ENCODE measurements at regions not wholly inside any gene's neighbourhood (a gene's known extent, or its start where the extent isn't known, plus 50 kb on each side); places are given as distances from the start of the nearest gene placed in this dataset.
A peak's percentile ranks its signal among the peaks of the same experiment; 100 is the strongest.
"Not testable (repeated sequence)": the region's sequence is repeated elsewhere in the genome, so short reads cannot be mapped to it uniquely, and the experiment has no call there.

GRCh38 chrX:40922307-40922706, 162.9 kb upstream of the USP9X start:
- Histone ChIP-seq H3K9ac (ENCODE audit: low read depth, low read length) (no peak overlapping the region), H3K27me3 (ENCODE audit: insufficient read depth, low read length) (no peaks in the 10 kb centered on the region), H3K36me3 (ENCODE audit: insufficient read depth, low read length) (no peaks in the 10 kb centered on the region), H3K4me1 (ENCODE audit: insufficient read depth, low read length) (peaks cover 4% of the 10 kb centered on the region; the same call in 1 of the 2 replicates), H3K9me3 (ENCODE audit: insufficient read depth, low read depth, low read length) (peaks cover 3% of the 10 kb centered on the region; the same call in 1 of the 2 replicates), H3K27ac (ENCODE audit: low read depth, low read length) (peak overlapping the region; percentile 48; the same call in 1 of the 2 replicates), H3K4me3 (ENCODE audit: low read length) (no peak overlapping the region)
- WGBS = 34% methylated on average over 7 of the region's 7 CpGs

DNA sequence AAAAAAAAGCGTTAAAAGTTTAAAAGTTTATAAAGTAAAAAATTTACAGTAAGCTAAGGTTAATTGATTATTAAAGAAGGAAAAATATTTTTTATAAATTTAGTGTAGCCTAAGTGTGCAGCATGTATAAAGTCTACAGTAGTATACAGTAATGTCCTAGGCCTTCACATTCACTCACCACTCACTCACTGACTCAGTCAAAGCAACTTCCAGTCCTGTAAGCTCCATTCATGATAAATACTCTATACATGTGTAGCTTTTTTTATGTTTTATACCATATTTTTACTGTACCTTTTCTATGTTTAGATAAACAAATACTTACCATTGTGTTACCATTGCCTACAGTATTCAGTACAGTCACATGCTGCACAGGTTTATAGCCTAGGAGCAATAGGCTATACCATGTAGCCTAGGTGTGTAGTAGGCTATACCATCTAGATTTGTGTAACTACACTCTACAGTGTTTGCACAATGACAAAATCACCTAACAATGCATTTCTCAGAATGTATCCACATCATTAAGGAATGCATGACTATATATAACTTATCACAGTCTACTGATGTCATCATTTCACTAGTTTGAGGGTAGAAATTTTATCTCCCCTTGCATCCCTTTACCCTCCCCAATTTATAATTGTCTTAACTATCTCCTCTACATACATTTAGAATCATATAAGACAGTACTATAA, 158.4 kb upstream of the USP9X start:
- H3K9ac ChIP-seq (ENCODE audit: low read depth, low read length); H3K27me3 ChIP-seq (ENCODE audit: insufficient read depth, low read length); H3K4me1 ChIP-seq (ENCODE audit: insufficient read depth, low read length); H3K27ac ChIP-seq (ENCODE audit: low read depth, low read length); H3K36me3 ChIP-seq (ENCODE audit: insufficient read depth, low read length); H3K4me3 ChIP-seq (ENCODE audit: low read length); H3K9me3 ChIP-seq (ENCODE audit: insufficient read depth, low read depth, low read length): not testable (repeated sequence)
- WGBS = no CpG with 5 or more reads among the region's 1 CpG

DNA sequence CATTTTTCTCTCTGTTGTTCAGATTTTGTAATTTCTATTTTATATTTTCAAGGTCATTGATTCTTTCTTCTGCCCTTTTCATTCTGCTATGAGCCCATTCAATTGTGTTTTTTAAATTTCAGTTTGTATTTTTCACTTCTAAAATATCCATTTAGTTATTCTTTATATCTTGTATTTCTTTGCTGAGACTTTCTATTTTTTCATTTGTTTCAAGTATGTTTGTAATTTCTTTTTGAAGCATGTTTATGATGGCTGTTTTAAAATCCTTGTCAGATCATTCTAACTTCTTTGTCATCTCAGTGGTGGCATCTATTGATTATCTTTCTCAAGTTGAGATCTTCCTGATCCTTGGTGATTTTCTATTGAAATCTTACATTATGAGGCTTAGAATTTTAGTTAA, 157.2 kb upstream of the USP9X start:
- no peak overlapping the region for H3K27ac ChIP-seq (ENCODE audit: low read depth, low read length)
- H3K4me3 ChIP-seq (ENCODE audit: low read length) = no peak overlapping the region
- no peaks in the 10 kb centered on the region for H3K36me3 ChIP-seq (ENCODE audit: insufficient read depth, low read length)
- H3K4me1 ChIP-seq (ENCODE audit: insufficient read depth, low read length) = no peaks in the 10 kb centered on the region
- H3K9me3 ChIP-seq (ENCODE audit: insufficient read depth, low read depth, low read length) = no peaks in the 10 kb centered on the region
- H3K9ac ChIP-seq (ENCODE audit: low read depth, low read length) = no peak overlapping the region
- no peaks in the 10 kb centered on the region for H3K27me3 ChIP-seq (ENCODE audit: insufficient read depth, low read length)

DNA sequence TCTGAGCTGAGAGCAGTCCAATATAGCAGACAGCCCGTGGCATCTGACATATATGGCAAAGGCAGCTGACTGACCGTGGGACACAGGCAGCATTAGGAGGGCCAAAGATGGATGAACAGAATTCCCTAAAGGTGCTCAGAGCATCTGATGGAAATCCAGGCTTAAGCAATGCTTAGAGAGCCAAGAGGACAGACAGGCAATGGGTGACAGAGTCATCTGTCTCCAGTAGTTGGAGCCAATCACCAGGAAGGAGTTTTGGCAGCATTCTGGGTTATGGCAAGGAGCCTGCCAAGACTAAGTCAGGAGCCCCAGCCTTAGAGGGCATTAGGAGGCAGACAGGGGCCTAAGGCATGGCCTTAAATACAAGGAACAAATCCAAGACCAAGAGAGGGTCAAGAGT, 153.3 kb upstream of the USP9X start:
- 90% methylated on average over 2 of the region's 2 CpGs for WGBS
- Histone ChIP-seq H3K27me3 (ENCODE audit: insufficient read depth, low read length) (no peaks in the 10 kb centered on the region), H3K36me3 (ENCODE audit: insufficient read depth, low read length) (no peaks in the 10 kb centered on the region), H3K4me3 (ENCODE audit: low read length) (no peak overlapping the region), H3K9ac (ENCODE audit: low read depth, low read length) (no peak overlapping the region), H3K4me1 (ENCODE audit: insufficient read depth, low read length) (peaks cover 7% of the 10 kb centered on the region), H3K27ac (ENCODE audit: low read depth, low read length) (no peak overlapping the region), H3K9me3 (ENCODE audit: insufficient read depth, low read depth, low read length) (no peaks in the 10 kb centered on the region)

GRCh38 chrX:40933132-40933705, 152.0 kb upstream of the USP9X start:
- no peak overlapping the region for H3K4me3 ChIP-seq (ENCODE audit: low read length)
- H3K4me1 ChIP-seq (ENCODE audit: insufficient read depth, low read length) = peaks cover 7% of the 10 kb centered on the region
- H3K9me3 ChIP-seq (ENCODE audit: insufficient read depth, low read depth, low read length) = no peaks in the 10 kb centered on the region
- H3K27me3 ChIP-seq (ENCODE audit: insufficient read depth, low read length) = no peaks in the 10 kb centered on the region
- no peaks in the 10 kb centered on the region for H3K36me3 ChIP-seq (ENCODE audit: insufficient read depth, low read length)
- WGBS = 83% methylated on average over 7 of the region's 7 CpGs
- no peak overlapping the region for H3K9ac ChIP-seq (ENCODE audit: low read depth, low read length)
- no peak overlapping the region; the same call in 1 of the 2 replicates for H3K27ac ChIP-seq (ENCODE audit: low read depth, low read length)

DNA sequence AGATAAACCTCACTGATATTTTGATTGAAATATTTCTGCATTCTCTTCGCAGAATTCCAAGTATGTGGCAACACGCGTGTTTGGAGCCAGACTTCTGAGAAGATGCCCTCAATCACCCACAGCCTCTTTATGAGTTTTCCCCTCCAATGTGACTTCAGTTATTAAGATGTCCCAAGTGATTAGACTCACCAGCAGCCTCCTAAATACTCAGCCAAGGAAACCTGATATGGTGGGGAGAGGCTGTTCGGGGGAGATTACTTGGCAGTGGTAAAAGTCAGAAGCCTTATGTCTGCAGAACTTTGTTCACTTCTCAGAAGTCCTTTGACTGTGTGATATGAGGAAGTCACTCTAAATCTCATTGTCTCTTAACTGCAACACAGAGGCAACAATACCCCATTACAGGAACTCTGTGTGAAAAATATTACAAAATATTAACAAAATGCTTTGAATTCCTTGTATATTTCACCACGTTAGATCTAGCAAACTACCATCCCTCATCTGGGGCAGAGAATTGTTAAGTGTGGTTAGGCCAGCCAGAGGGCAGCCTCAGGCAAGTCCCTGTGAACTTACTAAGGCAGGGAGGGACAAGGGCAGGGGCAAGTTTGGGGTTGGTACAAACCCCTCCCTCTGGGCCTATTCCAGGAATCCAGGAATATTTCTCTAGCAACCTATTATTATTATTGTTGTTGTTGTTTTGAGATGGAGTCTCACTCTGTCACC, 151.4 kb upstream of the USP9X start:
- WGBS = 74% methylated on average over 4 of the region's 5 CpGs
- Histone ChIP-seq H3K27me3 (ENCODE audit: insufficient read depth, low read length) (no peaks in the 10 kb centered on the region), H3K4me3 (ENCODE audit: low read length) (no peak overlapping the region), H3K9ac (ENCODE audit: low read depth, low read length) (no peak overlapping the region), H3K27ac (ENCODE audit: low read depth, low read length) (no peak overlapping the region; the same call in 1 of the 2 replicates), H3K4me1 (ENCODE audit: insufficient read depth, low read length) (peaks cover 7% of the 10 kb centered on the region), H3K9me3 (ENCODE audit: insufficient read depth, low read depth, low read length) (no peaks in the 10 kb centered on the region), H3K36me3 (ENCODE audit: insufficient read depth, low read length) (no peaks in the 10 kb centered on the region)

- H3K27me3 ChIP-seq (ENCODE audit: insufficient read depth, low read length) = no peaks in the 10 kb centered on the region
- 95% methylated on average over 6 of the region's 6 CpGs for WGBS
- H3K4me3 ChIP-seq (ENCODE audit: low read length) = no peak overlapping the region
- H3K36me3 ChIP-seq (ENCODE audit: insufficient read depth, low read length) = no peaks in the 10 kb centered on the region
- no peak overlapping the region for H3K27ac ChIP-seq (ENCODE audit: low read depth, low read length)
- no peak overlapping the region for H3K9ac ChIP-seq (ENCODE audit: low read depth, low read length)
- peaks cover 7% of the 10 kb centered on the region for H3K4me1 ChIP-seq (ENCODE audit: insufficient read depth, low read length)
- H3K9me3 ChIP-seq (ENCODE audit: insufficient read depth, low read depth, low read length) = no peaks in the 10 kb centered on the region
Measured at GRCh38 chrX:40936827-40937226, 148.4 kb upstream of the USP9X start.

DNA sequence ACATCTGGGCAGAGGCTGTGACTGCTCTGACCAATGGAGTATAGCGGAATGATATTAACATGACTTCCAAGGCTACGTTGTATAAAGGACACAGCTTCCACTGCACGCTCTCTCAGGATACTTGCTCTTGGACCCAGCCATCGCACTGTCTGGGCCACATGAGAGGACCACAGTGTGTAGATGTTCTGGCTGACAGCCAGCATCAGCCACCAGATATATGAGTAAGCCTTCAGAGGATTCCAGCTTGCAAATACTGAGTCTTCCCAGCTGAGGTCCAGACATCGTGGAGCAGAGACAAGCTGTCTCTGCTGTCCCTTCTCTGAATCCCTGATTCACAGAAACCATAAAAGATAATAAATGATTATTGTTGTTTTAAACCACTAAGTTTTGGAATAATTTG, 146.8 kb upstream of the USP9X start:
- no peak overlapping the region for H3K4me3 ChIP-seq (ENCODE audit: low read length)
- H3K27ac ChIP-seq (ENCODE audit: low read depth, low read length) = no peak overlapping the region
- H3K27me3 ChIP-seq (ENCODE audit: insufficient read depth, low read length) = no peaks in the 10 kb centered on the region
- WGBS = 96% methylated on average over 5 of the region's 5 CpGs
- no peak overlapping the region for H3K9ac ChIP-seq (ENCODE audit: low read depth, low read length)
- no peaks in the 10 kb centered on the region for H3K36me3 ChIP-seq (ENCODE audit: insufficient read depth, low read length)
- H3K9me3 ChIP-seq (ENCODE audit: insufficient read depth, low read depth, low read length) = no peaks in the 10 kb centered on the region
- H3K4me1 ChIP-seq (ENCODE audit: insufficient read depth, low read length) = peaks cover 6% of the 10 kb centered on the region

DNA sequence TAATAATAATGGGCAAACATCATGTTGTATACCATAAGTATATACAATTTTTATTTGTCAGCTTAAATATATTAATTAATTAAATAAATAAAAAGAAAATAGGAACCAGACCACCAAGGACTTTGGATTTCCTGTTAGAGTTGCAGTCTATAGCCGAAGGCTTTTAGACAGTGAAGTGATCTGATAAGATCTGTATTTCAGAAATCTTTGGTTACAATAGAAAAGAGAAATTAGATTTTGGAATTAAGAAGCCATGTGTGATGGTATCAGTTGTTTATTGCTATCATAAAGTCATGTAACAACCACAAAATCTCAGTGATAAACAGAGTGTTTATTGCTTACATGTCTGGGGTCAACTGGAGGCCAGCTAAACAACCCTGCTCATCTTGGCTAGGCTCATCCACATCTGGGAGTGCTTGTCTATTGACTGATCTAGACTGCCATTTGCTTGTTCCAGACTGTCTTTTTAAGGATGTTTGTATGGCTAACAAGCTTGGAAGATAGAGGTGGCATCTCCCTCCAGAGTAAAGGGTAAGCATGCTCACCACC, 142.1 kb upstream of the USP9X start:
- peaks cover 8% of the 10 kb centered on the region for H3K4me1 ChIP-seq (ENCODE audit: insufficient read depth, low read length)
- no peaks in the 10 kb centered on the region for H3K27me3 ChIP-seq (ENCODE audit: insufficient read depth, low read length)
- H3K4me3 ChIP-seq (ENCODE audit: low read length) = no peak overlapping the region
- 89% methylated on average over 1 of the region's 1 CpG for WGBS
- H3K9me3 ChIP-seq (ENCODE audit: insufficient read depth, low read depth, low read length) = no peaks in the 10 kb centered on the region
- no peak overlapping the region for H3K27ac ChIP-seq (ENCODE audit: low read depth, low read length)
- H3K36me3 ChIP-seq (ENCODE audit: insufficient read depth, low read length) = no peaks in the 10 kb centered on the region
- H3K9ac ChIP-seq (ENCODE audit: low read depth, low read length) = no peak overlapping the region

GRCh38 chrX:40945361-40945713, 139.9 kb upstream of the USP9X start:
- H3K27me3 ChIP-seq (ENCODE audit: insufficient read depth, low read length) = no peaks in the 10 kb centered on the region
- no peaks in the 10 kb centered on the region for H3K9me3 ChIP-seq (ENCODE audit: insufficient read depth, low read depth, low read length)
- no peak overlapping the region for H3K9ac ChIP-seq (ENCODE audit: low read depth, low read length)
- H3K27ac ChIP-seq (ENCODE audit: low read depth, low read length) = no peak overlapping the region
- H3K4me3 ChIP-seq (ENCODE audit: low read length) = no peak overlapping the region
- WGBS = 71% methylated on average over 4 of the region's 5 CpGs
- no peaks in the 10 kb centered on the region for H3K36me3 ChIP-seq (ENCODE audit: insufficient read depth, low read length)
- peaks cover 8% of the 10 kb centered on the region for H3K4me1 ChIP-seq (ENCODE audit: insufficient read depth, low read length)

DNA sequence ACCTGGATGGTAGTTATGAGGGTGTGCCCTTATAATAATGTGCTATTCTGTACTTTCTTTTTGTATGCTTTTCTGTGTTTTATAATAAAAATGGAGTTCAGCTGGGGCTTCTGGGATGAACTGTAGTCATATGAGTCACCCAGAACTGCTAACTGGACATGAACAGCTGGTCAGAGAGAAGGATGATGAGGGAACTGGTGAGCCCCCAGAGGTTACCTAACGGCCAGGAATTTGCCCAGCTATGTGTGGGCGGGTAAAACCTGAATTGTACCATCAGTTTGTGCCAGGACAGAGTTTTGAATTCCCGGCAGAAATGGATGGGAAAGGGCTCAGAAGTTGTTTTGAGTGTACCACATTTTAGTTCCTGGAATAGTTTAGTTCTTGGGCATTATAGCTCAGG, 138.0 kb upstream of the USP9X start:
- Histone ChIP-seq H3K4me3 (ENCODE audit: low read length) (no peak overlapping the region), H3K36me3 (ENCODE audit: insufficient read depth, low read length) (no peaks in the 10 kb centered on the region), H3K4me1 (ENCODE audit: insufficient read depth, low read length) (peaks cover 13% of the 10 kb centered on the region), H3K9ac (ENCODE audit: low read depth, low read length) (no peak overlapping the region), H3K27me3 (ENCODE audit: insufficient read depth, low read length) (no peaks in the 10 kb centered on the region), H3K27ac (ENCODE audit: low read depth, low read length) (no peak overlapping the region), H3K9me3 (ENCODE audit: insufficient read depth, low read depth, low read length) (no peaks in the 10 kb centered on the region)
- WGBS = 83% methylated on average over 3 of the region's 3 CpGs
